Activated naive CD8-positive, alpha-beta T cell treated with anti-CD3 and anti-CD28 coated beads, Interleukin-2, amount 10 ng/mL, durations not matched to agents 7 days and 5 days (primary cell): ENCODE measurements at regions not wholly inside any gene's neighbourhood (a gene's known extent, or its start where the extent isn't known, plus 50 kb on each side); places are given as distances from the start of the nearest gene placed in this dataset.

Experiments
- ATAC-seq: fragments of 150-1000 bp; cut with Tn5 transposase; one replicate; pipeline ENCODE4 v1.10.0; 2021; ENCODE audit warnings: low read depth, moderate library complexity
- POLR2A ChIA-PET: fragments of 350-600 bp; sonication (Branson Sonifier 250); formaldehyde crosslinking; loops from one replicate; lab custom pipeline; 2021; ENCODE audit warnings: antibody characterized with exemption; lab: Charles Lee
- DNase-seq: peaks from one replicate; pipeline ENCODE4 v3.0.0; 2021
- H3K27ac Mint-ChIP-seq: one replicate; pipeline ENCODE4 v1.8.0; 2022; ENCODE audit warnings: mild to moderate bottlenecking, mixed read lengths
- H3K27me3 Mint-ChIP-seq: one replicate; pipeline ENCODE4 v1.8.0; 2022; ENCODE audit warnings: mild to moderate bottlenecking, moderate library complexity, mixed read lengths
- H3K36me3 Mint-ChIP-seq: one replicate; pipeline ENCODE4 v1.8.0; 2021; ENCODE audit warnings: mild to moderate bottlenecking, mixed read lengths
- H3K4me1 Mint-ChIP-seq: one replicate; pipeline ENCODE4 v1.8.0; 2021; ENCODE audit warnings: mixed read lengths
- H3K4me3 Mint-ChIP-seq: one replicate; pipeline ENCODE4 v1.8.0; 2022; ENCODE audit warnings: mild to moderate bottlenecking, moderate library complexity, mixed read lengths
- H3K9me3 Mint-ChIP-seq: one replicate; pipeline ENCODE4 v1.8.0; 2021; ENCODE audit warnings: mixed read lengths

DNA sequence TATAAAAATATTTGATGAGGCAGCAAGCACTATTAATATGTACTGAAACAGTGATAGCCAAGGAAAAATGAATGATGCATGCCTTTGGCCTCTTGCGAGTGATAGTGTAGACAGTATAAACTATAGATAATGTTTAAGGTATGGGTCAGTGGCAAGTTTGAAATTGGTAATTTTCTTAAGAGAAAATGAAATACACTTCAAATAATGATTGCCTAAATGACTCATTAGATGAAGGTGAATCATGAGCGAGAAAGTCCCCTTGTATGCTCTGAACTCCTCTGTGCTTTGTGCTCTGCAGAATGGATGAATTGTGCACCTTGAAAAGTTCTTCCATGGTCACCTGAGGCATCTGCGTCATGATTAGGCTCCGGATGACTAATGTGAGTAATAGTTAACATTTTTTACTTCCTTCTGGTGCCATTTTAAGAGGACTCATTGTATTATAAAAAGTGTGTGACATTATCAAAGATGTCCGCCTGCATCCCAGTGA, 84.9 kb upstream of the RTL1 start:
- peaks cover 19% of the 10 kb centered on the region for H3K27me3 Mint-ChIP-seq
- no peak for DNase-seq
- no peak overlapping the region for H3K27ac Mint-ChIP-seq
- ATAC-seq = no peak
- POLR2A ChIA-PET = no interaction called here
- H3K9me3 Mint-ChIP-seq = no peaks in the 10 kb centered on the region
- H3K4me3 Mint-ChIP-seq = no peak overlapping the region
- no peaks in the 10 kb centered on the region for H3K4me1 Mint-ChIP-seq
- H3K36me3 Mint-ChIP-seq = no peaks in the 10 kb centered on the region

DNA sequence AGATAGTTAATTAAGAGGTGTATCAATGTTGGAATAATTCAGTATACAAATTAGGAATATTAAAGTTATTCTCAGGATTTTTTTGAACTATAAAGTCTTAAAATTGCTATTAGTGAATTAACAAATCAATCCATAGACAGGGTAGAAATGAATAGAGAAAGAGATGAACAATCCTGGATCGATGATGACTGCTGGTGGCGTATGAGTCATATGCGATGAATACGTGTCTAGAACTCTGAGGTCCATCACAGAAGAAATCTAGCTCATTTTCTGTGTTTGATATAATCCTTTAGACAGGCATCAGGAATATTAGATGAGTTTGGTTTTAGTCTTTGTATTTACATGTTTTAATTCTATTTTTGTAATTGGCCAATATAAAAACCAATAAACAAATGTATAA, 85.4 kb upstream of the RTL1 start:
- Mint-ChIP-seq H3K9me3 (no peaks in the 10 kb centered on the region), H3K4me3 (no peak overlapping the region), H3K4me1 (no peaks in the 10 kb centered on the region), H3K27ac (no peak overlapping the region), H3K36me3 (no peaks in the 10 kb centered on the region), H3K27me3 (peaks cover 19% of the 10 kb centered on the region)
- POLR2A ChIA-PET = no interaction called here
- DNase-seq (no peak), ATAC-seq (no peak)

DNA sequence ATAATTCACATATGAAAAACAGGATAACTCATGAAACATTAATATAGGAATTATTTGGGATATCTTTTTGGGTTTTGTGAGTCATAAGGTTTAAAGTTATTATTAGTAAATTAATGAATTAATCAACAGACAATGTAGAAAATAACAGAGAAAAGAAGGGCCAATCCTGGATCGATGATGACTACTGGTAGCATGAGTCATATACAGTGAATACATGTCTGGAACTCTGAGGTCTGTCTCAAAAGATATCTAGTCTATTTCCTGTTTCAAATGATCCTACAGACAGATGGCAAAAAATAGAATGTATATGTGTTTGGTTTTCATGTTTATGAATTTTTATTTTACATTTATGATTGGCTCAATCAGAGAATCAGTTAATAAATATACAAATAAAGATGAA, 86.4 kb upstream of the RTL1 start:
- H3K27ac Mint-ChIP-seq = no peak overlapping the region
- POLR2A ChIA-PET = no interaction called here
- no peaks in the 10 kb centered on the region for H3K4me1 Mint-ChIP-seq
- no peaks in the 10 kb centered on the region for H3K36me3 Mint-ChIP-seq
- no peak for ATAC-seq
- H3K4me3 Mint-ChIP-seq = no peak overlapping the region
- H3K27me3 Mint-ChIP-seq = peaks cover 19% of the 10 kb centered on the region
- H3K9me3 Mint-ChIP-seq = no peaks in the 10 kb centered on the region
- no peak for DNase-seq

DNA sequence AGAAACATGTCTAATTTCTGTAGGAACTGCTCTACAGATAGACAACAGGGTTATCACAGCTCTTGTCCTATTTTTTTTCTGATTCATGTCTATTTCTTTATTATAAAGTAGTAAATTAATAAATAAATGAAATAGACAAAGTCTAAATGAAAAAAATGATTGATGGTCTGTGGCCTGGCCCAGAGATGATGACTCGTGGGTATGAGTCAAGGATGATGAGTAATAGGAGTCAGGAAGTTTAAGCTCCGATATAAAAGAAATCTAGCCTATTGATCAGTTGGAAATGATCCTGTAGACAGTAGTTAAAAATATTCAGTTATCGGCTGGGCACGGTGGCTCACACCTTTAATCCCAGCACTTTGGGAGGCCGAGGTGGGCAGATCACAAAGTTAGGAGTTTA, 90.6 kb upstream of the RTL1 start:
- Mint-ChIP-seq H3K27ac (no peak overlapping the region), H3K9me3 (peaks cover 1% of the 10 kb centered on the region), H3K4me3 (no peak overlapping the region), H3K4me1 (no peaks in the 10 kb centered on the region), H3K36me3 (no peaks in the 10 kb centered on the region), H3K27me3 (peaks cover 20% of the 10 kb centered on the region)
- POLR2A ChIA-PET = no interaction called here
- no peak for ATAC-seq
- no peak for DNase-seq

DNA sequence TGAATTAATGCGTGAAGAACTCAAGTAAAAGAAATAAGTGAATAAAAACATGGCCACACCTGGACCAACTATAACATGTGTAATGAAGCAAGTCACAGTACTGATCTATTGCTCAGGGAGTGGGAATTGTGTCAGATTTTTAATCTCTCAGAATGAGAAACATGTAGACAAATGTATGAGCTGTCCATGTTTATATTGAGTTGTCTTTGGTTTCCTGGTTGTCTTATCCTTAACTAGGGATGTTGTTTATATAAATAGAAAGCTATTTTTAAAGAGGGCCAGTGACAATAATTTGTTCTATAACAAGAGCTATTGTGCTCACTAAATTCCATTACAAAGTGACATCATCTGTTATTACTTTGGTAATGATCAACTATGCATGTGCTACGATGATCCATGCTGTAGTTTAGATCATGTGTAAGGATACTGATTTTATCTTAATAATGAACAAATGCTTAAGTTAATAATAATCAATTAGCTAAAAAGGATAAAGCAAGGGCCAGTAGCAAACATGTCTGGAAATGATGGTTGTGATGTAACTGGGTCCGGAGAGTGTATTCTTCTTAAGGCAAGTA, 91.3 kb upstream of the RTL1 start:
- peaks cover 20% of the 10 kb centered on the region for H3K27me3 Mint-ChIP-seq
- H3K36me3 Mint-ChIP-seq = no peaks in the 10 kb centered on the region
- no peak overlapping the region for H3K27ac Mint-ChIP-seq
- DNase-seq = no peak
- H3K4me3 Mint-ChIP-seq = no peak overlapping the region
- H3K9me3 Mint-ChIP-seq = peaks cover 1% of the 10 kb centered on the region
- POLR2A ChIA-PET = no interaction called here
- H3K4me1 Mint-ChIP-seq = no peaks in the 10 kb centered on the region
- no peak for ATAC-seq

DNA sequence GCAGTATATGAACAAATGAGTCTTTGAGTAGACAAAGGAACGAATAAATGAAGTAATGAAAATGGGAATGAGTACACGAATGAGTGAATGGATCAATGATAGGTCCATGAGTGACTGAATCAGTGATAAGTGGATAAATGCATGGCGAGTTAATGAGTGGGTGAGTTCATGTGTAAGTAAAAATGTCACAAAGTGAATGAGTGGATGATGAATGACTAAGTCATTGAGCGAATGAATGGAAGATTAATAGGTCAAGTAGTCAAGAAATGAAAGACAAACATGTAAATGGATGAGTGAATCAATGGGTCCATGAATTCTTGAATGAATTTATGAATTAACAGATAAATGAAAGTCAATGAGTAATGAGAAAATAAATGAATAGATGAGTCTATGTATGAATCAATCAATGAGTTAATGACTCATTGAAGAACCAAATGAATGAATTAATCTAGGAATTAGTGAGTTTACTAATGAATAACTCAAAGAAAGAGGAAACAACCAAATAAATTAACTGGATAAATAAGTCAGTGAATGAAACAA, 97.3 kb upstream of the RTL1 start:
- POLR2A ChIA-PET = no interaction called here
- H3K27me3 Mint-ChIP-seq = peaks cover 23% of the 10 kb centered on the region
- DNase-seq (no peak), ATAC-seq (no peak)
- H3K27ac Mint-ChIP-seq = no peak overlapping the region
- H3K36me3 Mint-ChIP-seq = no peaks in the 10 kb centered on the region
- H3K9me3 Mint-ChIP-seq = peaks cover 4% of the 10 kb centered on the region
- H3K4me1 Mint-ChIP-seq = peaks cover 7% of the 10 kb centered on the region
- H3K4me3 Mint-ChIP-seq = no peak overlapping the region

DNA sequence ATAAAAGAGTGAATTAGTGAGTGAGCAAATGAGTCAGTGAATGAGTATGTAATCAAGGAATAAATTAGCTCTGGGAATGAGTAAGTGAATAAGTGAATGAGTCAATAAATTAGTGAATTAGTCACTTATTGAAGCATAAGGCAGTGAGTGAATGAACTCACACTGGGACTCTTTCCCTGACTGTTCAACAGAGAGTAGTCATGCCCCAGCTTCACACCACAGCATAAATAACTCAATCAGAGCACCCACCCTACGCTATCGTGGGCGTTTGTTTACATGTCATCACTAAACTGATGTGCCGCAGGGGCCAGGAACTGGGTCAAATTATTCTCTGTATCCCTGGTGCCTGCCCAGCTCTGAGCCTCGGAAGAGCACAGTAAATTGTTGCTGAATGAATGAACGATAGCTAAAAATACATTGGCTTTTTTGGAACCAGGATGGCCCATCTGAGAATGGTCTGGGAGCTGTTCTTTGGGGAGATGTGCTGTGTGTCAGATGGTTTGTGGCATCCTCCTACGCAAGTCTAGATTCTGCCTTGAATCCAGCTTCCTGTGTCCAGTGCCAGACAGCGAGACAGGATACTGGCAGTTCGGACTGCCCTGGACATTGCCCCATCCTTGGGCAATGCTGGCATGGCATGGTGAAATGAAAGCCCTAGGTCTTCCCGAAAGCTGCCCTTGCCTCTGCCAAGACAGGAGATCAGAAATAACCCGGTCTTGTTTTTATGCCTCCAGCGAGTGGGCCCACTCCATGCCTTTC, 98.0 kb upstream of the RTL1 start:
- ATAC-seq (no peak), DNase-seq (no peak)
- Mint-ChIP-seq H3K9me3 (peaks cover 3% of the 10 kb centered on the region), H3K27me3 (peaks cover 18% of the 10 kb centered on the region), H3K27ac (no peak overlapping the region), H3K4me1 (peaks cover 11% of the 10 kb centered on the region), H3K36me3 (no peaks in the 10 kb centered on the region), H3K4me3 (no peak overlapping the region)
- POLR2A ChIA-PET = no interaction called here

- Mint-ChIP-seq H3K4me3 (no peak overlapping the region), H3K4me1 (peaks cover 11% of the 10 kb centered on the region), H3K27ac (no peak overlapping the region), H3K9me3 (peaks cover 3% of the 10 kb centered on the region), H3K27me3 (peaks cover 17% of the 10 kb centered on the region), H3K36me3 (no peaks in the 10 kb centered on the region)
- POLR2A ChIA-PET = no interaction called here
- DNase-seq = no peak
- ATAC-seq = no peak
Observed at GRCh38 chr14:101002738-101003137, 99.2 kb upstream of the RTL1 start.

GRCh38 chr14:101004176-101004575, 100.7 kb upstream of the RTL1 start:
- H3K36me3 Mint-ChIP-seq = no peaks in the 10 kb centered on the region
- peaks cover 3% of the 10 kb centered on the region for H3K9me3 Mint-ChIP-seq
- no peak overlapping the region for H3K4me3 Mint-ChIP-seq
- peaks cover 17% of the 10 kb centered on the region for H3K27me3 Mint-ChIP-seq
- no peak for DNase-seq
- no peak for ATAC-seq
- H3K4me1 Mint-ChIP-seq = peaks cover 11% of the 10 kb centered on the region
- no peak overlapping the region for H3K27ac Mint-ChIP-seq
- POLR2A ChIA-PET = no interaction called here

DNA sequence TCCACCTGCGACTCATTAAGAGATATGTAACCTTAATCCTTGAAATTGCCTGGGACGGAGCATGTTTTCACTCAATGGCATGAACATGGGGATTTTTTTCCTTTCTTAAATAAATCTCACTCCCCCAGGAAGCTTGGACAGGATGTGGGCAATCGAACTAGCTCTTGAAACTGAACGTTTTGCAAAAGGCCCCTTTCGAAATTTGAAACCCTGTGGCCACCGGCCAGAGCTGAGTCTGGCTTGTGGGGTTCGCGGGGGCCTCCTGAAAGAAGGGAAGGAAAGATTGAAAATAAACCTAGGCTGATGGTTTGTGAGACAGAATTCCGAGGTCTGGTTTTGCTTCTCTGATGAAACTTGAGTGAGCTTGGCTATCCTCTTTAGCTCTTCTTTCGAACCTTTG, 101.4 kb upstream of the RTL1 start:
- DNase-seq (no peak), ATAC-seq (no peak)
- Mint-ChIP-seq H3K9me3 (peaks cover 3% of the 10 kb centered on the region), H3K27me3 (peaks cover 22% of the 10 kb centered on the region), H3K36me3 (no peaks in the 10 kb centered on the region), H3K4me3 (no peak overlapping the region), H3K27ac (no peak overlapping the region), H3K4me1 (peaks cover 11% of the 10 kb centered on the region)
- POLR2A ChIA-PET = no interaction called here

GRCh38 chr14:101005447-101005846, 101.9 kb upstream of the RTL1 start:
- Mint-ChIP-seq H3K4me3 (peak overlapping the region; percentile 50), H3K27me3 (peaks cover 22% of the 10 kb centered on the region), H3K36me3 (no peaks in the 10 kb centered on the region), H3K27ac (no peak overlapping the region), H3K9me3 (peaks cover 3% of the 10 kb centered on the region), H3K4me1 (peaks cover 11% of the 10 kb centered on the region)
- POLR2A ChIA-PET = no interaction called here
- no peak for DNase-seq
- peak; percentile 22 for ATAC-seq

GRCh38 chr14:101006008-101006407, 102.5 kb upstream of the RTL1 start:
- DNase-seq (no peak), ATAC-seq (peak; percentile 63)
- peaks cover 11% of the 10 kb centered on the region for H3K4me1 Mint-ChIP-seq
- no peaks in the 10 kb centered on the region for H3K36me3 Mint-ChIP-seq
- H3K27me3 Mint-ChIP-seq = peaks cover 18% of the 10 kb centered on the region
- peak overlapping the region; percentile 50 for H3K4me3 Mint-ChIP-seq
- H3K9me3 Mint-ChIP-seq = no peaks in the 10 kb centered on the region
- POLR2A ChIA-PET = no interaction called here
- peak overlapping the region; percentile 27 for H3K27ac Mint-ChIP-seq

- Mint-ChIP-seq H3K9me3 (no peaks in the 10 kb centered on the region), H3K4me3 (no peak overlapping the region), H3K36me3 (no peaks in the 10 kb centered on the region), H3K27me3 (peaks cover 22% of the 10 kb centered on the region), H3K4me1 (peaks cover 11% of the 10 kb centered on the region), H3K27ac (no peak overlapping the region)
- ATAC-seq (no peak), DNase-seq (no peak)
- POLR2A ChIA-PET = no interaction called here
Observed at GRCh38 chr14:101007004-101007614, 103.6 kb upstream of the RTL1 start.

- H3K27ac Mint-ChIP-seq = no peak overlapping the region
Observed at GRCh38 chr14:101007765-101008164, 104.2 kb upstream of the RTL1 start.

More at GRCh38 chr14:101007765-101008164, 104.2 kb upstream of the RTL1 start:
- Mint-ChIP-seq H3K36me3 (no peaks in the 10 kb centered on the region), H3K9me3 (peaks cover 1% of the 10 kb centered on the region), H3K4me3 (no peak overlapping the region), H3K4me1 (peaks cover 11% of the 10 kb centered on the region), H3K27me3 (peaks cover 28% of the 10 kb centered on the region)
- POLR2A ChIA-PET = no interaction called here
- DNase-seq (no peak), ATAC-seq (no peak)
